ENCODE measurements at regions not wholly inside any gene's neighbourhood (a gene's known extent, or its start where the extent isn't known, plus 50 kb on each side); places are given as distances from the start of the nearest gene placed in this dataset.

GRCh38 chr14:106026026-106026425, 499.6 kb downstream of the TMEM121 start:
- TF ChIP-seq CTCF (IDR thresholded peaks at IDR 0.05) (no peak), POLR2A (IDR thresholded peaks at IDR 0.05) (no peak)
